Neuronal stem cell (in vitro differentiated cells): ENCODE measurements at regions not wholly inside any gene's neighbourhood (a gene's known extent, or its start where the extent isn't known, plus 50 kb on each side); places are given as distances from the start of the nearest gene placed in this dataset.
A peak's percentile ranks its signal among the peaks of the same experiment; 100 is the strongest.

Source experiments
- DNase-seq: peaks from one replicate; pipeline ENCODE4 v3.0.0-alpha.2; 2013; ENCODE audit warnings: low spot score
- H2AFZ ChIP-seq: one replicate; pipeline ENCODE4 v1.6.1; 2013; ENCODE audit warnings: mild to moderate bottlenecking, low read length, inconsistent platforms
- H2AK5ac ChIP-seq: 2 replicates; pipeline ENCODE4 v1.6.1; 2013; ENCODE audit warnings: low read depth, mild to moderate bottlenecking, inconsistent platforms, low read length, moderate library complexity, mixed read lengths
- H2BK120ac ChIP-seq: 2 replicates; pipeline ENCODE4 v1.6.1; 2013; ENCODE audit warnings: low read depth, mild to moderate bottlenecking, inconsistent platforms, low read length, moderate library complexity, mixed read lengths
- H2BK12ac ChIP-seq: one replicate; pipeline ENCODE4 v1.6.1; 2013; ENCODE audit warnings: low read length, inconsistent platforms
- H2BK15ac ChIP-seq: 2 replicates; pipeline ENCODE4 v1.6.1; 2013; ENCODE audit warnings: mild to moderate bottlenecking, low read length, inconsistent platforms, mixed read lengths
- H2BK5ac ChIP-seq: one replicate; pipeline ENCODE4 v1.6.1; 2013; ENCODE audit warnings: inconsistent platforms, mild to moderate bottlenecking, low read length, moderate library complexity
- H3K14ac ChIP-seq: one replicate; pipeline ENCODE4 v1.6.1; 2013; ENCODE audit warnings: low read length, inconsistent platforms
- H3K18ac ChIP-seq: 2 replicates; pipeline ENCODE4 v1.6.1; 2013; ENCODE audit warnings: low read length, inconsistent platforms
- H3K23ac ChIP-seq: 2 replicates; pipeline ENCODE4 v1.6.1; 2013; ENCODE audit warnings: low read depth, mild to moderate bottlenecking, mixed read lengths, low read length, inconsistent platforms; ENCODE audit not compliant: poor library complexity
- H3K27ac ChIP-seq: replicated peaks from 3 replicates; pipeline ENCODE4 v1.5.1; 2013; ENCODE audit warnings: low read length, inconsistent platforms
- H3K27me3 ChIP-seq, 3 experiments: 2 replicates each; pipeline ENCODE4 v1.6.1; 2013; ENCODE audit warnings: low read length in 3 of 3, mild to moderate bottlenecking in 2 of 3, inconsistent platforms in 1 of 3, low read depth in 1 of 3, mixed read lengths in 1 of 3, moderate library complexity in 1 of 3; ENCODE audit not compliant: control insufficient read depth in 3 of 3, insufficient read depth in 3 of 3
- H3K36me3 ChIP-seq, 2 donors: replicated peaks in 1 of 2; 2 replicates each; pipeline ENCODE4 v1.6.1; 2013; ENCODE audit warnings: low read length in 2 of 2; ENCODE audit not compliant: control insufficient read depth in 2 of 2, insufficient read depth in 2 of 2
- H3K4ac ChIP-seq: 2 replicates; pipeline ENCODE4 v1.6.1; 2013; ENCODE audit warnings: inconsistent platforms, mild to moderate bottlenecking, low read length, moderate library complexity
- H3K4me1 ChIP-seq, 2 donors: 1 replicate in 1 of 2; 2 replicates in 1 of 2; pipeline ENCODE4 v1.6.1; 2013; ENCODE audit warnings: low read length in 2 of 2, low read depth in 1 of 2; ENCODE audit not compliant: control insufficient read depth in 2 of 2, insufficient read depth in 1 of 2
- H3K4me2 ChIP-seq: one replicate; pipeline ENCODE4 v1.6.1; 2013; ENCODE audit warnings: mild to moderate bottlenecking, low read length, inconsistent platforms; ENCODE audit not compliant: insufficient read depth, poor library complexity, severe bottlenecking
- H3K4me3 ChIP-seq, 2 donors: 2 replicates each; pipeline ENCODE4 v1.5.1; 2013; ENCODE audit warnings: low read length in 2 of 2, mild to moderate bottlenecking in 2 of 2, inconsistent platforms in 1 of 2, moderate library complexity in 1 of 2
- H3K79me1 ChIP-seq: one replicate; pipeline ENCODE4 v1.6.1; 2013; ENCODE audit warnings: low read depth, mild to moderate bottlenecking, inconsistent platforms, low read length, moderate library complexity
- H3K9ac ChIP-seq: one replicate; pipeline ENCODE4 v1.6.1; 2013; ENCODE audit warnings: mild to moderate bottlenecking, low read depth, low read length, inconsistent platforms; ENCODE audit not compliant: poor library complexity
- H3K9me3 ChIP-seq, 2 donors: replicated peaks in 1 of 2; 2 replicates each; pipeline versions ENCODE3 to v1.6.1; 2013; ENCODE audit warnings: low read length in 2 of 2, mild to moderate bottlenecking in 2 of 2, inconsistent platforms in 1 of 2, low read depth in 1 of 2, mixed read lengths in 1 of 2, moderate library complexity in 1 of 2; ENCODE audit not compliant: control insufficient read depth in 2 of 2, insufficient read depth in 1 of 2
- H4K8ac ChIP-seq: one replicate; pipeline ENCODE4 v1.6.1; 2013; ENCODE audit warnings: low read depth, mild to moderate bottlenecking, inconsistent platforms, low read length, moderate library complexity
- H4K91ac ChIP-seq: one replicate; pipeline ENCODE4 v1.6.1; 2013; ENCODE audit warnings: low read length, low read depth, mild to moderate bottlenecking, inconsistent platforms; ENCODE audit not compliant: poor library complexity
- whole genome bisulfite sequencing, 2 donors: extraction: QIAGEN DNeasy Blood & Tissue Kit; methylation state at CpG; one replicate each; pipeline ENCODE4 v1.1.7; 2013; ENCODE audit warnings: missing lambda C conversion rate in 2 of 2, mixed read lengths in 1 of 2; ENCODE audit not compliant: insufficient read length in 2 of 2, insufficient replicate concordance in 1 of 2; ENCODE audit errors: extremely low coverage in 2 of 2; 5-methylcytosine and 5-hydroxymethylcytosine counted together

DNA sequence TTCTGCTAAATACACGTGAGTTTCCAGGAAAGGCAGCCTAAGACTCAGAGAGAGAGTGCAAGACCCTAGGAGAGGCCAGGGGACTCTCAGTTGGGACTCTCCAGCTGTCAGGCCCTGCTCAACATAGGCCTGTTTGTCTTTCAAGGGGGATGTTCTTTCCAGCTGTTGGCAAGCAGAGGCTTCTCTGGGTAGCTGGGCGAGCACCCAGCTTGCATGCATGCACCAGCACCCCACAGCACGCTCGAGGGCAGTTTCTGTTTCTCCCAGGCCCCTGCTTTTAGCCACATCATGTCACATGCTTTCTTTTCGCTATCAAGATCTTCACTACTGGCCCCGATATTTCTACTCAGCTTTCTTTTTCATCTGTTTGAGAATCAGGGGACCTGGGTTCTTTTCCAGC, 479.3 kb upstream of the HS6ST1 start:
- H3K4me1 ChIP-seq = no peaks in the 10 kb centered on the region
- no peak overlapping the region for H3K27ac ChIP-seq
- no peak overlapping the region for H4K91ac ChIP-seq
- H3K27me3 ChIP-seq = peaks cover 0 to 3% (median 0%) of the 10 kb centered on the region in 3 experiments
- no CpG with 5 or more reads among the region's 6 CpGs for WGBS, 2 donors
- H3K9me3 ChIP-seq = no peaks in the 10 kb centered on the region
- no peak overlapping the region for H2AK5ac ChIP-seq
- no peak overlapping the region for H2BK120ac ChIP-seq
- no peak overlapping the region for H3K4me2 ChIP-seq
- no peak overlapping the region for H3K4ac ChIP-seq
- H2AFZ ChIP-seq = no peak overlapping the region
- DNase-seq = no peak
- H4K8ac ChIP-seq = no peak overlapping the region
- no peak overlapping the region for H3K23ac ChIP-seq
- no peak overlapping the region for H2BK15ac ChIP-seq
- H3K18ac ChIP-seq = no peak overlapping the region
- H3K79me1 ChIP-seq = no peaks in the 10 kb centered on the region
- H3K4me3 ChIP-seq = no peak overlapping the region
- H2BK5ac ChIP-seq = no peak overlapping the region
- no peak overlapping the region for H2BK12ac ChIP-seq
- H3K9ac ChIP-seq = no peak overlapping the region
- H3K14ac ChIP-seq = no peak overlapping the region
- no peaks in the 10 kb centered on the region for H3K36me3 ChIP-seq

DNA sequence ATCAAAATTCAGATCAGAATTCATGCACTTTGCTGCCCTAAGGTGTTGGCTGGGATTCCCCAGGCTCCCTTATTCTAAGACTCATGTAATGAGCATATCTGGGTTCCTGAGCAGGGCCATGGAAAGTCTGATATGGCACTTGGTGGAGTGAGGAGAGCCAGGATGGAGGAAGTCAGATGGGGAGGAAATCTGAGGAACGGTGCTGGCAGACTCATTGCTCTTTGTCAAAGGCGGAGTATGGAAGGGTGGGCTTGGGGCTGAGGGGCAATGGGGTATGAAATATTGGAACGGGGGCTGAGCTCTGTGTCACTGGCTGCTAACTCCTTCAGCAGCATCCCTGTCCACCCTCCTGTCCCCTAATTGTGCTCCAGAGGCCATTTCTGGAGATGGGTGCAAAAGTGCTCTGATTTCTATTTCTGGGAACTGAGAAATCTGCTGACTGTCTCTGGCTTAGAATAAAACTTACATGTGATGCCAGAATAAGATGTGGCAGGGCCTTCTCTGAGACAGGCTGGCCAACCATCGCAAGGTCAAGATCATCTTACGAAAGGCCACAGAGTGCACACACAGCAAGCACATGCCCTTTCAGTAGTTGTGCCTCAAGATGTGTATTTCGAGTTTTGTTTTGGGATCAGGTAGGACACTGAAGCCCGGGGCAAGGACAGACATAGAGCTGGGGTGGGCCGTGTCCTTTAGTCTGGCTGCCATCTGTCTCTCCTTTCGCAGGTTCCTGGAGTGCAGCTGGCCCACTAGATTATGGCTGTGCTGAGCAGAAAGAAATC, 480.0 kb upstream of the HS6ST1 start:
- Histone ChIP-seq H3K4me3 (no peak overlapping the region), H3K9ac (no peak overlapping the region), H2BK15ac (no peak overlapping the region), H3K14ac (no peak overlapping the region), H2BK120ac (no peak overlapping the region), H3K27ac (no peak overlapping the region), H4K8ac (no peak overlapping the region), H3K18ac (no peak overlapping the region), H3K27me3 (peaks cover 0 to 7% (median 0%) of the 10 kb centered on the region in 3 experiments), H2AFZ (no peak overlapping the region), H3K4me1 (no peaks in the 10 kb centered on the region), H2AK5ac (no peak overlapping the region), H3K79me1 (no peaks in the 10 kb centered on the region), H2BK5ac (no peak overlapping the region), H3K9me3 (no peaks in the 10 kb centered on the region), H4K91ac (no peak overlapping the region), H3K23ac (no peak overlapping the region), H3K4me2 (no peak overlapping the region), H3K36me3 (no peaks in the 10 kb centered on the region), H3K4ac (no peak overlapping the region), H2BK12ac (no peak overlapping the region)
- no CpG with 5 or more reads among the region's 9 CpGs for WGBS, 2 donors
- no peak for DNase-seq

DNA sequence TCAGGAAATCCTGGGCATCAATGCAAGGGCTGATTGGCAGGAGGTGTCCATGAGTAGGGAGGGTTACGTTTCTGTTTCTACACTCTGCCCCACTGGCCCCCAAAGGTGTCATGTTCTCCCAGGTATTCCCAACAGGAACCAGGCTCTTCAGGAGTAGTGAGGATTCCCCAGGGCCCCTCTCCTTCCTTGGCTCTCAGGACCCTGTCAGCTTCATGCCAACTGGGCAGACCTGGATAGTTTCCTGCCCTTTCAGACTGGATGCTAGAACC, 480.6 kb upstream of the HS6ST1 start:
- Histone ChIP-seq H3K14ac (no peak overlapping the region), H3K9me3 (no peaks in the 10 kb centered on the region), H3K4me3 (no peak overlapping the region), H3K4me1 (no peaks in the 10 kb centered on the region), H2BK120ac (no peak overlapping the region), H3K36me3 (no peaks in the 10 kb centered on the region), H2AFZ (no peak overlapping the region), H4K91ac (no peak overlapping the region), H2BK15ac (no peak overlapping the region), H3K18ac (no peak overlapping the region), H3K9ac (no peak overlapping the region), H3K23ac (no peak overlapping the region), H3K27ac (no peak overlapping the region), H3K27me3 (peaks cover 0 to 10% (median 0%) of the 10 kb centered on the region in 3 experiments), H3K4me2 (no peak overlapping the region), H2BK5ac (no peak overlapping the region), H3K79me1 (no peaks in the 10 kb centered on the region), H2BK12ac (no peak overlapping the region), H3K4ac (no peak overlapping the region), H4K8ac (no peak overlapping the region), H2AK5ac (peak overlapping the region; percentile 29)
- no peak for DNase-seq
- no CpG with 5 or more reads among the region's 1 CpG for WGBS, 2 donors

DNA sequence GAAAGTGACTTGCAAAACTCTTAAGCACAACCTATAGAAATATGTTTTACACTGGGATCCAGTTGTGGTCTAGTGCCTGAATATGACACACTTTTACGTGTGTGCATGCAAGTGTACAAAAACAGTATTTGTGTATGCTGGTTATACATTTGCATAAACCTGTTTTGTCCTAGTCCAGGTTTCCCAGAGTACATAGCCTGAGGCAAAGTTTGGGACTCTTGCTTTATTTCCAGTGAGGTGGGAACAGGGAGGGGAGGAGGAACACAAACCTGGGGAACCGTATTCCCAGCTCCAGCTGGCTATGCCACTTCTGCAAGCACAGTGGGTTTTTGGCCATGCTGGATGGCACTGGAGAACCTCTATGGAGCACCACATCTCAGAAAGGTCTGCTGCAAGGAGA, 481.1 kb upstream of the HS6ST1 start:
- DNase-seq = no peak
- no CpG with 5 or more reads among the region's 2 CpGs for WGBS, 2 donors

More for the DNA sequence above, 481.1 kb upstream of the HS6ST1 start:
- no peak overlapping the region for H4K91ac ChIP-seq
- H3K4me1 ChIP-seq = no peaks in the 10 kb centered on the region
- H3K27ac ChIP-seq = no peak overlapping the region
- peaks cover 0 to 10% (median 0%) of the 10 kb centered on the region in 3 experiments for H3K27me3 ChIP-seq
- no peaks in the 10 kb centered on the region for H3K9me3 ChIP-seq
- no peak overlapping the region for H2AK5ac ChIP-seq
- no peak overlapping the region for H2AFZ ChIP-seq
- H3K14ac ChIP-seq = no peak overlapping the region
- H2BK15ac ChIP-seq = no peak overlapping the region
- no peaks in the 10 kb centered on the region for H3K36me3 ChIP-seq
- no peak overlapping the region for H3K9ac ChIP-seq
- no peak overlapping the region for H3K4me3 ChIP-seq
- H2BK12ac ChIP-seq = no peak overlapping the region
- H4K8ac ChIP-seq = no peak overlapping the region
- no peak overlapping the region for H2BK5ac ChIP-seq
- no peaks in the 10 kb centered on the region for H3K79me1 ChIP-seq
- no peak overlapping the region for H3K18ac ChIP-seq
- H3K4me2 ChIP-seq = no peak overlapping the region
- H3K23ac ChIP-seq = no peak overlapping the region
- no peak overlapping the region for H2BK120ac ChIP-seq
- H3K4ac ChIP-seq = no peak overlapping the region
